GM12892 (cell line): ENCODE measurements at regions not wholly inside any gene's neighbourhood (a gene's known extent, or its start where the extent isn't known, plus 50 kb on each side); places are given as distances from the start of the nearest gene placed in this dataset.

Experiments
- DNase-seq: peaks from one replicate; pipeline ENCODE4 v3.0.0; 2011; ENCODE audit not compliant: insufficient read length
- FAIRE-seq: peaks from 2 replicates; lab custom pipeline; 2011; peaks lifted over from hg19 to GRCh38; lab: Jason Lieb, UNC
- POLR2A ChIP-seq: IDR thresholded peaks from 2 replicates; pipeline ENCODE4 v1.6.1; 2011; ENCODE audit warnings: low read depth, low read length, control low read depth
- POLR2AphosphoS5 ChIP-seq: IDR thresholded peaks from 2 replicates; pipeline ENCODE4 v1.6.1; 2011; ENCODE audit warnings: low read depth, low read length, control low read depth
- TAF1 ChIP-seq: IDR thresholded peaks from 2 replicates; pipeline ENCODE4 v1.6.1; 2011; ENCODE audit warnings: low read depth, mild to moderate bottlenecking, control low read depth, low read length, borderline replicate concordance

DNA sequence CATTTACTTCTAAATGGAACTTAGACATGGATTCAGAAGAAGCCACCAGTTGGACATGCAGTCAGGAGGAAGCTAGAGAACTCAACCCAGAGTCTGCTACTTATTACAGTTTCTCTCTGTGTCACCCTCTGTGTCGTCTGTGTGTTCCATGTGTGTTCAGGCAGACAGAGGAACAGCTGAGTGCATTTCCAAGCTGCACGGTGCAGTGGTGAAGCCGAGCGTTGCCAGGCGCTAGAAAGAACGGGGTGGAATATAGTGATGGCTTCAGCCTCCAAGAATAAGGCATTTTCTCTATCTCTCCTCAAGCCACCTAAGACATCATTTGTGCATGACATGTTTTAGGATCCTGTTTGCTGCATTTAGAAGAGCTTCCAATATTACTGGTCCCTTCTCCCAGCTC, 101.1 kb upstream of the CCL2 start:
- FAIRE-seq: no peak
- no peak for DNase-seq
- TF ChIP-seq POLR2AphosphoS5 (no peak), POLR2A (no peak), TAF1 (no peak)

GRCh38 chr17:34154961-34155730, 99.9 kb upstream of the CCL2 start:
- no peak for TF ChIP-seq TAF1
- no peak for TF ChIP-seq POLR2A
- no peak for TF ChIP-seq POLR2AphosphoS5
- FAIRE-seq (no peak), DNase-seq (no peak)

- no peak for TF ChIP-seq TAF1
- no peak for FAIRE-seq
Measured at GRCh38 chr17:34155947-34156346, 99.1 kb upstream of the CCL2 start.

DNA sequence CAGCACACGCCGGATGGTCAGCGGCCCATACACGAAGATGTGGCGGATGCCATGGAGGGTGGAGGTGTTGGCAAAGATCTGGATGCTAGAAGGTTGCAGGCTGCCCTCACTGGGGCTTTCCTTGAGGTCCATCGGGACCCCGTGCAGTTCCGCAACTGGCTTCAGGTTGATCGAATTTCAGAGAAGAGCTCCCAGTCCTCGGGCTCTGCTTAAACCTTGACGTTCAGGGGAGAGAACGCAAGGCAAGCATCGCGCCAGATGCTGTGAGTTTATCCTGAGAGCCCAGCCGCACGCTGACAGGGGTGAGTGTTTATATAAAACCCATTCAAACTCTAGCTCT, 98.7 kb upstream of the CCL2 start:
- TF ChIP-seq POLR2AphosphoS5 (no peak), TAF1 (no peak), POLR2A (no peak)
- DNase-seq (no peak), FAIRE-seq (no peak)

More at GRCh38 chr17:34155947-34156346, 99.1 kb upstream of the CCL2 start:
- DNase-seq: no peak

GRCh38 chr17:34156741-34157589, 98.1 kb upstream of the CCL2 start:
- FAIRE-seq: no peak
- no peak for TF ChIP-seq POLR2A
- TF ChIP-seq TAF1: no peak
- TF ChIP-seq POLR2AphosphoS5: no peak
- no peak for DNase-seq

- DNase-seq (no peak), FAIRE-seq (no peak)
- TF ChIP-seq POLR2A (no peak), TAF1 (no peak), POLR2AphosphoS5 (no peak)
Measured at GRCh38 chr17:34161690-34162089, 93.4 kb upstream of the CCL2 start.

GRCh38 chr17:34163123-34163522, 92.0 kb upstream of the CCL2 start:
- TF ChIP-seq POLR2AphosphoS5: no peak
- TF ChIP-seq POLR2A: no peak
- no peak for TF ChIP-seq TAF1
- FAIRE-seq: no peak

DNA sequence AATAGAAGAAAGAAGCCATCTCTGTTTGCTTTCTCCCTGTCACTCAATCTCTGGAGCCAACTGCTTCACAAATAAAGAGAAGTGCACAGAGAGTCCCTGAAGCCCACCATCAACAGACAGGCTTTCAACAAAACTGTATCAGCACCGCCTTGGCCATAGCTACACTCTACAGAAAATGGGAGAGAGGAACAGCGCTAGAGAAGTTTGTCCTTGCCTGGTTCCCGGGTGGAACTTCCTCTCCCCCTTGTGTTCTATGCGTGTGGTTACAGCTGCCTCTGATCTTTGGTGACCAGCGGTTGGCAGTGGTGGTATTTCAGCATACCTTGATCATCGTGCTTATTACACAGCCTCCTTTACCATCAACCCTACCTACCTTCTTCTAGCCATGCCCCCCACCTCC, 91.4 kb upstream of the CCL2 start:
- no peak for TF ChIP-seq POLR2A
- FAIRE-seq (no peak), DNase-seq (no peak)

More at GRCh38 chr17:34163123-34163522, 92.0 kb upstream of the CCL2 start:
- no peak for DNase-seq

GRCh38 chr17:34164837-34165236, 90.2 kb upstream of the CCL2 start:
- no peak for FAIRE-seq
- TF ChIP-seq TAF1: no peak
- TF ChIP-seq POLR2AphosphoS5: no peak
- no peak for TF ChIP-seq POLR2A
- no peak for DNase-seq

- DNase-seq (no peak), FAIRE-seq (no peak)
- TF ChIP-seq POLR2AphosphoS5 (no peak), TAF1 (no peak), POLR2A (no peak)
Measured at GRCh38 chr17:34166352-34166751, 88.7 kb upstream of the CCL2 start.

- TF ChIP-seq POLR2A (no peak), TAF1 (no peak), POLR2AphosphoS5 (no peak)
- no peak for FAIRE-seq
- DNase-seq: no peak
Measured at GRCh38 chr17:34167354-34167753, 87.7 kb upstream of the CCL2 start.

DNA sequence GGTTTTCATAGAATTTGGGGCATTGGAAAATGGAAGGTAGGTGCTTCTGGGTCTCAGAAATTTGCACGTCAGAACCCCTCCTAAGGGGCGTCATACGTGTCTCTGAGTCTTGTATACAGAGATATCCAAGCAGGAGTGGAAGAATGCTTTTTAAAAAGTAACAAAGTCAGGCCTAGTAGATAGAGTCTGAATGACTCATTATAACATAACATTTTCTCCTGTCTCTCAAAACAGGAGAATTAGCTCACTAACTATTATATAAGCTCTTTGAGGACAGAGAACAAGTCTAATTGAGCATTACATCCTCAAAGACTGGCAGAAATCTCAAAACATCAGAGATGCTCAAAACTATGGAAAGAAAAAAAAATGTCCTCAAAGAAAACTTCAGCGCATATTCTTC, 86.1 kb upstream of the CCL2 start:
- TF ChIP-seq TAF1: no peak
- TF ChIP-seq POLR2AphosphoS5: no peak
- no peak for TF ChIP-seq POLR2A
- DNase-seq (no peak), FAIRE-seq (no peak)
